Tibial nerve (tissue), 4 donors: ENCODE measurements at regions not wholly inside any gene's neighbourhood (a gene's known extent, or its start where the extent isn't known, plus 50 kb on each side); places are given as distances from the start of the nearest gene placed in this dataset.

Source experiments
- DNase-seq, 2 donors: peaks; one replicate each; pipeline ENCODE4 v3.0.0-alpha.2; 2019; ENCODE audit warnings: low spot score in 2 of 2
- H3K27ac ChIP-seq, 4 donors: fragments of 200-600 bp; sonication (generic) in 3 of 4; one replicate each; pipeline ENCODE4 v1.5.1; 2017 to 2019; ENCODE audit warnings: mild to moderate bottlenecking in 1 of 4
- H3K27me3 ChIP-seq, 2 donors: fragments of 200-600 bp; sonication (generic) in 1 of 2; one replicate each; pipeline versions ENCODE4 v1.5.1 to v1.6.0; 2017 to 2019
- H3K36me3 ChIP-seq, 3 donors: fragments of 200-600 bp; sonication (generic); one replicate each; pipeline ENCODE4 v1.5.1; 2018 to 2019
- H3K4me1 ChIP-seq, 4 donors: fragments of 200-600 bp; sonication (generic) in 3 of 4; one replicate each; pipeline ENCODE4 v1.5.1; 2017 to 2019
- H3K4me3 ChIP-seq, 4 donors: fragments of 200-600 bp; sonication (generic) in 3 of 4; one replicate each; pipeline ENCODE4 v1.5.1; 2017 to 2019; ENCODE audit warnings: mild to moderate bottlenecking in 1 of 4, moderate library complexity in 1 of 4
- H3K9me3 ChIP-seq, 4 donors: fragments of 200-600 bp; sonication (generic) in 3 of 4; one replicate each; pipeline ENCODE4 v1.5.1; 2017 to 2019
- EP300 ChIP-seq, 2 donors: sonication (generic); formaldehyde crosslinking; IDR thresholded peaks; one replicate each; pipeline ENCODE4 v1.6.1; 2017; ENCODE audit warnings: antibody characterized with exemption in 2 of 2, mild to moderate bottlenecking in 1 of 2
- POLR2A ChIP-seq, 2 donors: fragments of 450-650 bp; IDR thresholded peaks; one replicate each; pipeline ENCODE4 v1.6.1; 2017; ENCODE audit warnings: antibody characterized with exemption in 2 of 2, mild to moderate bottlenecking in 2 of 2, moderate library complexity in 2 of 2
- WGBS, 2 donors: methylation state at CpG; one replicate each; pipeline ENCODE4 v1.1.5; 2018; 5-methylcytosine and 5-hydroxymethylcytosine counted together
- TF ChIP-seq, protein P1 (sequence below), 5 experiments: fragments of 200-600 bp in 3 of 5; fragments of 450-650 bp in 2 of 5; sonication (generic) in 3 of 5; IDR thresholded peaks; one replicate each; pipeline ENCODE4 v1.5.1; 2016 to 2019; ENCODE audit warnings: antibody characterized with exemption in 5 of 5, mild to moderate bottlenecking in 3 of 5, moderate library complexity in 2 of 5

DNA sequence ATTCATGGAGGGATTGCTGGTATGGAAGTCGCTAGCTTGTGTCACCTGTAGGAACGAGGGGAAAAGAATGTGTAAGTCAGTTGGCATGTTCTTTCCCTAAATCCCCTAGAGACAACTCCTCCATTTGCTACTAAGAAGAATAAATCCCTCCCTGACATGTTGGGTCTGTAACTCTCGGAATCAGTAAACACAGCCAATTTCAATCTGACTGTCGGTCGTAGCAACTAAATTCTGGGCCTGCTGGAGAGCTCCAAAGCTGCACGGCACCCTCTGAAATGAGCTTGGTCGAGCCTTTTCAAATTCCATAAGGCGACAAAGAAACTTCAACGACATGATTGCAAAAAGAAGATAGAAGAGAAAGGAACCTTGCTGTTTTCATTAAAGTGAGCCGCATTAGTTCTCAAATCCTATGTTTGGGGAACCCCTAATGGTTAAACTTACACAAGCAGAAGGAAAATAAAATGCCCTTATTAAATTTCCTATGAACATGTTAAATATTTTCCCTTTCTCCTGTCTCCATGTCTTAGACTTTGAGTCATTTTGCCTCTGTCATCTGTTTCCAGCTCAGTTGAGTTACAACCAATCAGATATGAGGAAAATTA, 735.8 kb upstream of the WWC1 start:
- DNase-seq = no peak
- no peaks in the 10 kb centered on the region for H3K4me1 ChIP-seq
- H3K36me3 ChIP-seq = no peaks in the 10 kb centered on the region
- H3K27ac ChIP-seq = no peak overlapping the region
- TF ChIP-seq, protein P1, sequence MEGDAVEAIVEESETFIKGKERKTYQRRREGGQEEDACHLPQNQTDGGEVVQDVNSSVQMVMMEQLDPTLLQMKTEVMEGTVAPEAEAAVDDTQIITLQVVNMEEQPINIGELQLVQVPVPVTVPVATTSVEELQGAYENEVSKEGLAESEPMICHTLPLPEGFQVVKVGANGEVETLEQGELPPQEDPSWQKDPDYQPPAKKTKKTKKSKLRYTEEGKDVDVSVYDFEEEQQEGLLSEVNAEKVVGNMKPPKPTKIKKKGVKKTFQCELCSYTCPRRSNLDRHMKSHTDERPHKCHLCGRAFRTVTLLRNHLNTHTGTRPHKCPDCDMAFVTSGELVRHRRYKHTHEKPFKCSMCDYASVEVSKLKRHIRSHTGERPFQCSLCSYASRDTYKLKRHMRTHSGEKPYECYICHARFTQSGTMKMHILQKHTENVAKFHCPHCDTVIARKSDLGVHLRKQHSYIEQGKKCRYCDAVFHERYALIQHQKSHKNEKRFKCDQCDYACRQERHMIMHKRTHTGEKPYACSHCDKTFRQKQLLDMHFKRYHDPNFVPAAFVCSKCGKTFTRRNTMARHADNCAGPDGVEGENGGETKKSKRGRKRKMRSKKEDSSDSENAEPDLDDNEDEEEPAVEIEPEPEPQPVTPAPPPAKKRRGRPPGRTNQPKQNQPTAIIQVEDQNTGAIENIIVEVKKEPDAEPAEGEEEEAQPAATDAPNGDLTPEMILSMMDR (IDR thresholded peaks at IDR 0.05) = no peak
- no peak for TF ChIP-seq EP300 (IDR thresholded peaks at IDR 0.05)
- TF ChIP-seq POLR2A (IDR thresholded peaks at IDR 0.05) = no peak
- 69 to 71% methylated on average over 10 of the region's 10 CpGs for WGBS, 2 donors
- no peak overlapping the region for H3K4me3 ChIP-seq
- no peaks in the 10 kb centered on the region for H3K9me3 ChIP-seq
- H3K27me3 ChIP-seq = no peaks in the 10 kb centered on the region

DNA sequence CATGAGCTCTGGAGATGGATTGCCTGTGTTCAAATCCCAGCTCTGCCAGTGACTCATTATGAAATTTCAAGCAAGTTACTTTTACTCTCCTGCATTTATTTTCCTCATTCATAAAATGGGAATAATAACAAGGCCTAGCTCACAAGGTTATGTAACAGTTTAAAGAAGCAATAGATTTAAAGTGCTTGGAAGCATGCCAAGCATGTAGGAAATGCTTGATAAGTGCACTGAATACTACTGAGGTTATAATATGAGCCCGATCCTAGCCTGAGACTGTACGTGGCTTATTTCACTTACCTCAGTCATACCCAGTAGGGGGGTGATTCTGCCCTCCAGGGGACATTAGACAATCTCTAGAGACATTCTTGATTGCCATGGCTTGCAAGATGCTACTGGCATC, 734.1 kb upstream of the WWC1 start:
- no peak for DNase-seq
- Histone ChIP-seq H3K27me3 (no peaks in the 10 kb centered on the region), H3K9me3 (no peaks in the 10 kb centered on the region), H3K4me3 (no peak overlapping the region), H3K36me3 (no peaks in the 10 kb centered on the region), H3K4me1 (no peaks in the 10 kb centered on the region), H3K27ac (no peak overlapping the region)
- 43 to 49% methylated on average over 2 of the region's 2 CpGs for WGBS, 2 donors
- TF ChIP-seq, protein P1 (IDR thresholded peaks at IDR 0.05) = no peak
- TF ChIP-seq EP300 (IDR thresholded peaks at IDR 0.05) (no peak), POLR2A (IDR thresholded peaks at IDR 0.05) (no peak)

DNA sequence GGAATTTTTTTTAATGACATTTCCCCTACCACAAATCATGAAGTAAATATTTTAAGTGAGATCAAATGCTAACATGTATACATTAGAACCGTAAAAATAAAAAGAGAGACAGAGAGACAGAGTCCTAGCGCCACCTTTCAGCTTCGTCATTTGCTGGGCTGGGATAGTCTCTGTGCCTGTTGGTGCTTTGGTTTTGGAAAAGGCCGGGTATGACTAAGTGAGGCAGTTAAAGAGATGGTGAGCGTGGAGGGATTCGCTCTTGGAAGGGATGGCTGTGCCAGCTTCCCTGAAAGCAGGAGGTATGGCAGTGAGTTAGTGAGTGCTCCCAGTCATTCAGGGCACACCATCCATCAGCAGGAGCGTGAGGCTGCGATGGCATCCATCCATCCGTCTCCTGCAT, 729.6 kb upstream of the WWC1 start:
- Histone ChIP-seq H3K27ac (no peak overlapping the region), H3K4me1 (no peaks in the 10 kb centered on the region), H3K4me3 (no peak overlapping the region), H3K27me3 (no peaks in the 10 kb centered on the region), H3K9me3 (no peaks in the 10 kb centered on the region), H3K36me3 (no peaks in the 10 kb centered on the region)
- WGBS, 2 donors = 85 to 88% methylated on average over 9 of the region's 9 CpGs
- no peak for DNase-seq
- no peak for TF ChIP-seq POLR2A (IDR thresholded peaks at IDR 0.05)
- no peak for TF ChIP-seq EP300 (IDR thresholded peaks at IDR 0.05)
- TF ChIP-seq, protein P1 (IDR thresholded peaks at IDR 0.05) = no peak

DNA sequence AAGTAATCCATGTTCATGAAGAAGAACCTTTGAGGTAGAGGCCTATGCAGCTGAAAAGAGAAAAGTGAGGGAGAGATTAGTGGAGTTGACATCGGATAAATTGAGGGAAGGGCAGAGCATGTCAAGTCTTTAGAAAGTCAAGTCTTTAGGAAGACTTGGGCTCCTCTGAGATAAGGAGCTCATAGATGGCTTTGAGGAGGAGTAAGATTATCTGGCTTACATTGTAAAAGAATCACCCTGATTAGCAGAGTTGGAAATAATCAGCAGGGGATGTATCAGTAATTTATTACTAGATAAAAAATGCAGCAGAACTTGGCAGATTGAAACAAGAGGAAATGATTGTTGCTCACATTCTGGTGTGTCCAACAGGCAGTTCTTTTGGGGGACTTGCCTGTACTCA, 727.2 kb upstream of the WWC1 start:
- Histone ChIP-seq H3K4me3 (no peak overlapping the region), H3K27me3 (no peaks in the 10 kb centered on the region), H3K27ac (no peak overlapping the region), H3K9me3 (no peaks in the 10 kb centered on the region), H3K4me1 (no peaks in the 10 kb centered on the region), H3K36me3 (no peaks in the 10 kb centered on the region)
- TF ChIP-seq POLR2A (IDR thresholded peaks at IDR 0.05) (no peak), EP300 (IDR thresholded peaks at IDR 0.05) (no peak)
- TF ChIP-seq, protein P1 (IDR thresholded peaks at IDR 0.05) = no peak
- DNase-seq = no peak
- WGBS, 2 donors = 93 to 96% methylated on average over 1 of the region's 1 CpG

DNA sequence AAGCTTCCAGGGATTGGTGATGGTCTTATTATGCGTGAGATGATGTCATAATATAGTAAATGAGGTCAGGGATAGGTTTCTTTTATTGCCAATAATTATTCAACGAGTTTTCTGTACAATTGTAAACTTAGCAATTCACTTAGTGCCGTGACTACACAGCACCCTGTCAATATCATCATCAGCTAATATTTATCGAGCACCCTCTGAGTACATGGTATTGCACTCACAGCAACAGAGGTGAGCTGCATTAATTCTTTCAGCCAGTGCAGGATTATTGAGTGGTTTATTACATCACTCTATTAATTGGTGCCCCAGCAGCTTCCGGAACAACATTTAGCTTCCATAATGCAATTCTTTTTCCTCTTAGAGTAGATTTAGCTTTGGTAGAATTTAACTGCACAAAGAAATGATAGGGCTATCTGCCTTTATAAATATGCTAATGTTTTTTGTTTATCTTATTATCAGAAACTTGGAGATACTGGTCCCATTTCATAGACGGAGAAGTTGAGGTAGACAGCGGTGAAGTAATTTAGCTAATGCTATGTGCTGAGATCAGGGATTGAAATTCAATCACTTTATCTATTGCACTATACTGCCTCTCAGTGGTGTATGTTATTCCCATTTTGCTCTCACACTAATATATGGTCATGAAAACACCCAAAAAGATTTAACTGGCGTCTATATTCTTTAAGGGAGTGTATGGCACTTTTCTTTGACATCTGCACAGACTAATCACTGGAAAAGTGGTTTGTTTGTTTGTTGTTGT, 726.1 kb upstream of the WWC1 start:
- TF ChIP-seq EP300 (IDR thresholded peaks at IDR 0.05) (no peak), POLR2A (IDR thresholded peaks at IDR 0.05) (no peak)
- TF ChIP-seq, protein P1 (IDR thresholded peaks at IDR 0.05) = no peak
- no peak overlapping the region for H3K4me3 ChIP-seq
- H3K9me3 ChIP-seq = no peaks in the 10 kb centered on the region
- no peaks in the 10 kb centered on the region for H3K27me3 ChIP-seq
- no peak for DNase-seq
- H3K27ac ChIP-seq = no peak overlapping the region
- H3K36me3 ChIP-seq = no peaks in the 10 kb centered on the region
- no peaks in the 10 kb centered on the region for H3K4me1 ChIP-seq
- 85 to 86% methylated on average over 8 of the region's 8 CpGs for WGBS, 2 donors
